ENCODE measurements at regions not wholly inside any gene's neighbourhood (a gene's known extent, or its start where the extent isn't known, plus 50 kb on each side); places are given as distances from the start of the nearest gene placed in this dataset.

DNA sequence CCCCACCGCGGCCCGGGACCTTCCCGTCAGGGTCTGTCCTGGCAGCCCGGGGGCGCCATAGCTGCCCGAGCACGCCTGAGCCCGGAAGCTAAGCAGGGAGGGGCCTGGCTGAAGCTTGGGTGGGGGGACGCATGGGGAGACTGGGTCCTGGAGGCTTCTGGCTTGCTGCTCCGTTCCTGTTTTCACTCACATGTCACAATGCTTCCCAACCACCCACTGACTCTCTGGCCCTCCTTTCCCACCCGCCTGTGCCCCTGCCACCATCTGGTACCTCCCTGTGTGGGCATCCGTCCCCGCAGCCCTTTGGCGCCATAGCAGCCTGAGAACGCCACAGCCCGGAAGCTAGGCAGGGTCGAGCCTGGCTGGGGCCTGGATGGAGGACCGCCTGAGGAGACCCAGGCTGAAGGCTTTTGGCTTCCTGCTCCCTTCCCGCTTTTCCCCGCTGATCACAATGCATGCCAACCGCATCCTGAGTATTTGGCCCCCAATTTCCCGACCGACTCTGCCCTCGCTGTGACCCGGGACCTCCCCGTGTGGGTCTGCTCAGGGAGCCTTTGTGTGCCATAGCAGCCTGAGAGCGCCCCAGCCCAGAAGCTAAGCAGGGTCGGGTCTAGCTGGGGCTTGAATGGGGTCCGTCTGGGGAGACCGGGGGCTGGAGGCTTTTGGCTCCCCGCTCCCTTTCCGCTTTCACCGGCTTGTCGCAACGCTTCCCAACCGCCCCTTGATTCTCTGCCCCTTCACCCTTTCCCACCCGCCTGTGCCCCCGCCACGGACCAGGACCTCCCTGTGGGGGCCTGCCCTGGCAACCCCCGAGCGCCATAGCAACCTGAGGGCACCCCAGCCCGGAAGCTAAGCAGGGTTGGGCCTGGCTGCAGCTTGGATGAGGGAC is 2290.1 kb downstream of the TP53TG3F start:
- TF ChIP-seq, protein P1, sequence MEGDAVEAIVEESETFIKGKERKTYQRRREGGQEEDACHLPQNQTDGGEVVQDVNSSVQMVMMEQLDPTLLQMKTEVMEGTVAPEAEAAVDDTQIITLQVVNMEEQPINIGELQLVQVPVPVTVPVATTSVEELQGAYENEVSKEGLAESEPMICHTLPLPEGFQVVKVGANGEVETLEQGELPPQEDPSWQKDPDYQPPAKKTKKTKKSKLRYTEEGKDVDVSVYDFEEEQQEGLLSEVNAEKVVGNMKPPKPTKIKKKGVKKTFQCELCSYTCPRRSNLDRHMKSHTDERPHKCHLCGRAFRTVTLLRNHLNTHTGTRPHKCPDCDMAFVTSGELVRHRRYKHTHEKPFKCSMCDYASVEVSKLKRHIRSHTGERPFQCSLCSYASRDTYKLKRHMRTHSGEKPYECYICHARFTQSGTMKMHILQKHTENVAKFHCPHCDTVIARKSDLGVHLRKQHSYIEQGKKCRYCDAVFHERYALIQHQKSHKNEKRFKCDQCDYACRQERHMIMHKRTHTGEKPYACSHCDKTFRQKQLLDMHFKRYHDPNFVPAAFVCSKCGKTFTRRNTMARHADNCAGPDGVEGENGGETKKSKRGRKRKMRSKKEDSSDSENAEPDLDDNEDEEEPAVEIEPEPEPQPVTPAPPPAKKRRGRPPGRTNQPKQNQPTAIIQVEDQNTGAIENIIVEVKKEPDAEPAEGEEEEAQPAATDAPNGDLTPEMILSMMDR (IDR thresholded peaks at IDR 0.05): no peak
- ChIA-PET POLR2A (no interaction called here), CTCF (no interaction called here)
- intact Hi-C loops (cut with micrococcal nuclease): no loop called here
- Mint-ChIP-seq H3K36me3 (ENCODE audit: low read depth) (no peaks in the 10 kb centered on the region), H3K27ac (no peak overlapping the region), H3K4me1 (ENCODE audit: low read depth) (no peaks in the 10 kb centered on the region), H3K4me3 (no peak overlapping the region), H3K27me3 (no peaks in the 10 kb centered on the region), H3K9me3 (peaks cover 25% of the 10 kb centered on the region)
- DNase-seq (no peak), ATAC-seq (no peak)

DNA sequence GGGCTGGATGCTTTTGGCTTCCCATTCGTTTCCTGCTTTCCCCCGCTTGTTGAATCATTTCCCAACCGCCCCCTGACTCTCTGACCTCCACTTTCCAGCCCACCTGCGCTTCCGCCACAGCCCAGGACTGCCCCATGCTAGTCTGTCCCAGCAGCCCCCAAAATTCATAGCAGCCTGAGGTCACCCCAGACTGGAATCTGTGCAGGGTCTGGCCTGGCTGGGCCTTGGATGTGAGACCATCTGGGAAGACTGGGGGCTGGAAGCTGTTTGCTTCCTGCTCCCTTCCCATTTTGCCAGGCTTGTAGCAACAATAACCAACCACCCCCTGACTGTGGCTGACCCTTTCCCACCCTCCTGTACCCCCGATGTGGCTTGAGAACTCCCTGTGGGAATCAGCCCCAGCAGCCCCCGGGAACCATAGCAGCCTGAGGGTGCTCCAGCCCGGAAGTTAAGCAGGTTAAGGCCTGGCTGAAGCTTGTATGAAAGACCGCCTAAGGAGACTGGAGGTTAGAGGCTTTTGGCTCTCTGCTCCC is 2290.8 kb downstream of the TP53TG3F start:
- no peaks in the 10 kb centered on the region for H3K36me3 Mint-ChIP-seq (ENCODE audit: low read depth)
- CTCF ChIA-PET: no interaction called here
- no peaks in the 10 kb centered on the region for H3K27me3 Mint-ChIP-seq
- ATAC-seq: no peak
- peaks cover 20% of the 10 kb centered on the region for H3K9me3 Mint-ChIP-seq
- H3K4me1 Mint-ChIP-seq (ENCODE audit: low read depth): no peaks in the 10 kb centered on the region
- DNase-seq: no peak
- H3K27ac Mint-ChIP-seq: no peak overlapping the region
- intact Hi-C loops (cut with micrococcal nuclease): no loop called here
- TF ChIP-seq, protein P1 (IDR thresholded peaks at IDR 0.05): no peak
- no peak overlapping the region for H3K4me3 Mint-ChIP-seq
- POLR2A ChIA-PET: no interaction called here

DNA sequence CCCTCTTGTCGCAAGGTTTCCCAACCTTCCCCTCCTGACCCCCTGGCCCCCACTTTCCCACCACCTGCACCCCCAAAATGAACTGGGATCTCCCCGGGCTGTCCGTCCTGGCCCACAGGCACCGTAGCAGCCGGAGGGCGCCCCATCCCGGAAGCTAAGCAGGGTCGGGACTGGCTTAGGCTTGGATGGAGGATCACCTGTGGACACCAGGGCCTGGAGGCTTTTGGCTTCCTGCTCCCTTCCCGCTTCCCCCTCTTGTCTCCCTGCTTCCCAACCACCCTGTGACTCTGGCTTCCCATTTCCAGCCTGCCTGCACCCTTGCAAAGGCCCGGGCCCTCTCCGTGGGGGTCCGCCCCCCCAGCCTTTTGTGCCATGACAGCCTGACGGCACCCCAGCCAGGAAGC is 2291.3 kb downstream of the TP53TG3F start:
- intact Hi-C loops (cut with micrococcal nuclease): no loop called here
- Mint-ChIP-seq H3K4me1 (ENCODE audit: low read depth) (no peaks in the 10 kb centered on the region), H3K36me3 (ENCODE audit: low read depth) (no peaks in the 10 kb centered on the region), H3K27ac (no peak overlapping the region), H3K27me3 (no peaks in the 10 kb centered on the region), H3K9me3 (peaks cover 20% of the 10 kb centered on the region), H3K4me3 (no peak overlapping the region)
- TF ChIP-seq, protein P1 (IDR thresholded peaks at IDR 0.05): no peak
- DNase-seq (no peak), ATAC-seq (no peak)
- ChIA-PET POLR2A (no interaction called here), CTCF (no interaction called here)

DNA sequence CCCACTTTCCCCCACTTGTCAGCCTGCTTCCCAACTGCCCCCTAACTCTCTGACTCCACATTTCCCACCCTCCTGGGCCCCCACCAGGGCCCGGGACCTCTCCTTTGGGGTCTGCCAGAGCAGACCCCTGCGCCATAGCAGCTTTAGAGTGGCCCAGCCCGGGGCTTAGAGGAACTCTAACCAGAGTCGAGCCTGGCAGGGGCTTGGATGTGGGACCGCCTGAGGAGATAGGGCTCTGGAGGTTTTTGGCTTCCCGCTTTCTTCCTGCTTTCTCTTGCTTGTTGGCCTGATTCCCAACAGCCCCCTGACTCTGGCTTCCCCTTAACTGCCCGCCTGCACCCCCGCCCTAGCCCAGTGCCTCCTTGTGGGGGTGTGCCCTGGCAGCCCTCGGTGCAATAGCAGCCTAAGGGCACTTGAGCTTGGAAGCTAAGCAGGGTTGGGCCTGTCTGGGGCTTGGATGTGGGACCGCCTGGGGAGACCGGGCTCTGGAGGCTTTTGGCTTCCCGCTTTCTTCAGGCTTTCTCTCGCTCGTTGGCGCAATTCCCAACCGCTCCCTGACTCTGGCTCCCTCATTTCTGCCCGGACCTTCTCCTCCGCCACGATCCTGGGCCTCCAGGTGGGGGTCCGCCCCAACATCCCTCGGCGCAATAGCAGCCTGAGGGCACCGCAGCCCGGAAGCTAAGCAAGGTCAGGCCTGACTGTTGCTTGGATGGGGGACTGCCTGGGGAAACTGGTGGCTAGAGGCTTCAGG is 2292.0 kb downstream of the TP53TG3F start:
- Mint-ChIP-seq H3K4me1 (ENCODE audit: low read depth) (no peaks in the 10 kb centered on the region), H3K4me3 (no peak overlapping the region), H3K36me3 (ENCODE audit: low read depth) (no peaks in the 10 kb centered on the region), H3K9me3 (peaks cover 20% of the 10 kb centered on the region), H3K27me3 (no peaks in the 10 kb centered on the region), H3K27ac (no peak overlapping the region)
- TF ChIP-seq, protein P1 (IDR thresholded peaks at IDR 0.05): no peak
- POLR2A ChIA-PET: no interaction called here
- CTCF ChIA-PET: no interaction called here
- intact Hi-C loops (cut with micrococcal nuclease): no loop called here
- no peak for ATAC-seq
- DNase-seq: no peak

All from activated CD8-positive, alpha-beta T cell treated with anti-CD3 and anti-CD28 coated beads for 36 hours (primary cell).